Stimulated activated CD4-positive, alpha-beta T cell treated with anti-CD3 and anti-CD28 coated beads, Interleukin-1b, Interleukin-23, amount 100 ng/mL, for 24 hours (primary cell): ENCODE measurements at regions not wholly inside any gene's neighbourhood (a gene's known extent, or its start where the extent isn't known, plus 50 kb on each side); places are given as distances from the start of the nearest gene placed in this dataset.
"Not testable (repeated sequence)": the region's sequence is repeated elsewhere in the genome, so short reads cannot be mapped to it uniquely, and the experiment has no call there.

Experiments used
- DNase-seq, 4 experiments: peaks; one replicate each; pipeline ENCODE4 v3.0.0-alpha.2; 2020; ENCODE audit warnings: low read depth in 4 of 4, low spot score in 1 of 4

- no peak for DNase-seq
Observed at GRCh38 chr16:64731891-64732290, 390.0 kb downstream of the CDH11 start.

- DNase-seq = no peak
Observed at GRCh38 chr16:64730261-64730660, 391.6 kb downstream of the CDH11 start.

- DNase-seq = no peak
Observed at GRCh38 chr16:64724339-64724738, 397.5 kb downstream of the CDH11 start.

- no peak for DNase-seq
Observed at GRCh38 chr16:64718486-64718885, 403.4 kb downstream of the CDH11 start.

GRCh38 chr16:64717871-64718270 is 404.0 kb downstream of the CDH11 start:
- no peak for DNase-seq

GRCh38 chr16:64715624-64716023 is 406.2 kb downstream of the CDH11 start:
- DNase-seq = no peak

- no peak for DNase-seq
Observed at GRCh38 chr16:64712026-64712425, 409.8 kb downstream of the CDH11 start.

GRCh38 chr16:64711596-64711995 is 410.3 kb downstream of the CDH11 start:
- DNase-seq = no peak

- DNase-seq = no peak
Observed at GRCh38 chr16:64711026-64711425, 410.8 kb downstream of the CDH11 start.

- no peak for DNase-seq
Observed at GRCh38 chr16:64705443-64705842, 416.4 kb downstream of the CDH11 start.

- no peak for DNase-seq
Observed at GRCh38 chr16:64704386-64704785, 417.5 kb downstream of the CDH11 start.

GRCh38 chr16:64702415-64702814 is 419.4 kb downstream of the CDH11 start:
- DNase-seq = no peak

GRCh38 chr16:64700628-64701027 is 421.2 kb downstream of the CDH11 start:
- no peak for DNase-seq

- DNase-seq = no peak
Observed at GRCh38 chr16:64696866-64697265, 425.0 kb downstream of the CDH11 start.

GRCh38 chr16:64695684-64696083 is 426.2 kb downstream of the CDH11 start:
- DNase-seq = no peak

- no peak for DNase-seq
Observed at GRCh38 chr16:64693946-64694345, 427.9 kb downstream of the CDH11 start.

- no peak for DNase-seq
Observed at GRCh38 chr16:64687786-64688185, 434.1 kb downstream of the CDH11 start.

GRCh38 chr16:64687123-64687522 is 434.7 kb downstream of the CDH11 start:
- no peak for DNase-seq

GRCh38 chr16:64679976-64680690 is 441.7 kb downstream of the CDH11 start:
- no peak for DNase-seq

GRCh38 chr16:64669573-64669972 is 452.3 kb downstream of the CDH11 start:
- no peak for DNase-seq

GRCh38 chr16:64667334-64667877 is 454.5 kb downstream of the CDH11 start:
- no peak for DNase-seq

GRCh38 chr16:64662312-64662711 is 459.6 kb downstream of the CDH11 start:
- DNase-seq = not testable (repeated sequence)

- DNase-seq = no peak
Observed at GRCh38 chr16:64659866-64660265, 462.0 kb downstream of the CDH11 start.
